ENCODE measurements at regions not wholly inside any gene's neighbourhood (a gene's known extent, or its start where the extent isn't known, plus 50 kb on each side); places are given as distances from the start of the nearest gene placed in this dataset.

DNA sequence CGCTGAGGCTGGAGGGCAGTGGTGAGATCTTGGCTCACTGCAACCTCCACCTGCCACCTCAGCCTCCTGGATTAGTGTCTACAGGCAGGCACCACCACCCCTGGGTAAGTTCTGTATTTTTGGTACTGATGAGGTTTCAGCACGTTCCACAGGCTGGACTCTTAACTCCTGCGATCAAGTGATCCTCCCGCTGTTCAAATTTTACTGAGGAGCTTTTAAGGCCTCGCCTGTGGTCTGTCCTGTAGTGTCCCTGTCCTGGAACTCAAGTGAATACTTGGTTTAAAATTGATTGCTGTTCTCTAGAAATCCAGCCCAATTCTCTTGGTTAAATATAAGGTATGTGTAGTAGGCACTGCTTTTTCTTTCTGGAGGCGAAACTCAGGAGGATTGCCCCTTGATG lies 65.2 kb downstream of the DPRX start:
- H3K36me3 ChIP-seq, result no peaks in the 10 kb centered on the region
- no peak for TF ChIP-seq POLR2A (IDR thresholded peaks at IDR 0.05)
- TF ChIP-seq, protein P1, sequence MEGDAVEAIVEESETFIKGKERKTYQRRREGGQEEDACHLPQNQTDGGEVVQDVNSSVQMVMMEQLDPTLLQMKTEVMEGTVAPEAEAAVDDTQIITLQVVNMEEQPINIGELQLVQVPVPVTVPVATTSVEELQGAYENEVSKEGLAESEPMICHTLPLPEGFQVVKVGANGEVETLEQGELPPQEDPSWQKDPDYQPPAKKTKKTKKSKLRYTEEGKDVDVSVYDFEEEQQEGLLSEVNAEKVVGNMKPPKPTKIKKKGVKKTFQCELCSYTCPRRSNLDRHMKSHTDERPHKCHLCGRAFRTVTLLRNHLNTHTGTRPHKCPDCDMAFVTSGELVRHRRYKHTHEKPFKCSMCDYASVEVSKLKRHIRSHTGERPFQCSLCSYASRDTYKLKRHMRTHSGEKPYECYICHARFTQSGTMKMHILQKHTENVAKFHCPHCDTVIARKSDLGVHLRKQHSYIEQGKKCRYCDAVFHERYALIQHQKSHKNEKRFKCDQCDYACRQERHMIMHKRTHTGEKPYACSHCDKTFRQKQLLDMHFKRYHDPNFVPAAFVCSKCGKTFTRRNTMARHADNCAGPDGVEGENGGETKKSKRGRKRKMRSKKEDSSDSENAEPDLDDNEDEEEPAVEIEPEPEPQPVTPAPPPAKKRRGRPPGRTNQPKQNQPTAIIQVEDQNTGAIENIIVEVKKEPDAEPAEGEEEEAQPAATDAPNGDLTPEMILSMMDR (IDR thresholded peaks at IDR 0.05 in 8 of 11, conservative IDR thresholded peaks at IDR 0.05 in 3 of 11), result no peak
- TF ChIP-seq POLR2AphosphoS5 (IDR thresholded peaks at IDR 0.05), result no peak
- 75 to 89% (median 84%) methylated on average over 6 of the region's 6 CpGs for WGBS, 5 donors
- peaks cover 0 to 64% (median 50%) of the 10 kb centered on the region in 8 donors for H3K9me3 ChIP-seq
- no peaks in the 10 kb centered on the region for H3K27me3 ChIP-seq (replicated peaks in 1 of 7)
- no peak overlapping the region for H3K4me3 ChIP-seq
- intact Hi-C loops (cut with DNase I; ENCODE audit: low total_unique reads), result no loop called here
- H3K4me1 ChIP-seq, result no peaks in the 10 kb centered on the region
- DNase-seq, result no peak
- H3K27ac ChIP-seq, result no peak overlapping the region

DNA sequence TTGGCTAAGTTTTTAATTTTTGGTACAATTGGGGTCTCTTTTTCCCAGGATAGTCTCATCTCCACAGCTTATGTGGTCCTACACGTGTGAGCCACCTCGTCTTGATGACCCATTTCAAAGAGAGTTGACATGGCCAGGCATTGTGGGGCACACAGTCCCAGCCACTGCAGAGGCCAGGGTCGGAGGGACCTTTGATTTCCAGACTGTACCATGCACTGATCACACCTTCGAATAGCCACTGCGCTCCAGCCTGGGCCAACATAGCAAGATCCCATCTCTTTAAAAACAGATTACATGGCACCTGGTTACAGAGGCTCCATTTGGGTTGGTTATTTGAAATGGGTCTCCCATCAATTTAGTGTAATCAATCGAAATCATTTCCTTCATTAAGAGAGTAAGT lies 71.6 kb downstream of the DPRX start:
- TF ChIP-seq POLR2AphosphoS5 (IDR thresholded peaks at IDR 0.05) (no peak), POLR2A (IDR thresholded peaks at IDR 0.05) (no peak)
- TF ChIP-seq, protein P1 (IDR thresholded peaks at IDR 0.05 in 8 of 11, conservative IDR thresholded peaks at IDR 0.05 in 3 of 11), result no peak
- no peak overlapping the region for H3K27ac ChIP-seq
- WGBS, 5 donors, result 79 to 90% (median 84%) methylated on average over 6 of the region's 6 CpGs
- no peaks in the 10 kb centered on the region for H3K4me1 ChIP-seq
- peaks cover 0 to 4% (median 0%) of the 10 kb centered on the region in 7 donors for H3K27me3 ChIP-seq (replicated peaks in 1 of 7)
- H3K4me3 ChIP-seq, result no peak overlapping the region
- H3K36me3 ChIP-seq, result no peaks in the 10 kb centered on the region
- intact Hi-C loops (cut with DNase I; ENCODE audit: low total_unique reads), result no loop called here
- no peak for DNase-seq
- peaks cover 0 to 5% (median 0%) of the 10 kb centered on the region in 8 donors for H3K9me3 ChIP-seq

DNA sequence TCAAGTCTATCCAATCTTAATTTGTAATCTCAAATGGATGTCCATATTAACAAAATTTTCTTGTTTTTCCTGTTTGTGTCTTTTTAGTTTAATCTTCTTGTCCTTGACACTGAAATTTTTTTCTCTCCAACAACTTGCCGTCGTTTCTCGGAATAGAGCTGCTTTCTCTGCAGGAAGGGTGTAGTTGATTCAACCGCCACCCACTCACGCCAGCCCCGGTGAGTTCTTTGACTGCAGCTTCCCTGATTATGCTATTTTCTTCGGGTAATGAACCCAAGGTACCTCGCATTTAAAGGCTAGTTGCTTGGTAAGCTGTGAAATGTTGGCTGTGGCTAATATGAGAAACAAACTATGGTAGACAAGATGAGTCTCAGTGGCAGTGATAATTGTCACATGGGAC lies 72.2 kb downstream of the DPRX start:
- H3K36me3 ChIP-seq, result no peaks in the 10 kb centered on the region
- no peak for DNase-seq
- no peaks in the 10 kb centered on the region for H3K4me1 ChIP-seq
- TF ChIP-seq, protein P1 (IDR thresholded peaks at IDR 0.05 in 8 of 11, conservative IDR thresholded peaks at IDR 0.05 in 3 of 11), result no peak
- TF ChIP-seq POLR2AphosphoS5 (IDR thresholded peaks at IDR 0.05) (no peak), POLR2A (IDR thresholded peaks at IDR 0.05) (no peak)
- intact Hi-C loops (cut with DNase I; ENCODE audit: low total_unique reads), result no loop called here
- peaks cover 0 to 5% (median 0%) of the 10 kb centered on the region in 8 donors for H3K9me3 ChIP-seq
- H3K4me3 ChIP-seq, result no peak overlapping the region
- WGBS, 5 donors, result 78 to 88% (median 84%) methylated on average over 8 of the region's 8 CpGs
- peaks cover 0 to 4% (median 0%) of the 10 kb centered on the region in 7 donors for H3K27me3 ChIP-seq (replicated peaks in 1 of 7)
- H3K27ac ChIP-seq, result no peak overlapping the region

DNA sequence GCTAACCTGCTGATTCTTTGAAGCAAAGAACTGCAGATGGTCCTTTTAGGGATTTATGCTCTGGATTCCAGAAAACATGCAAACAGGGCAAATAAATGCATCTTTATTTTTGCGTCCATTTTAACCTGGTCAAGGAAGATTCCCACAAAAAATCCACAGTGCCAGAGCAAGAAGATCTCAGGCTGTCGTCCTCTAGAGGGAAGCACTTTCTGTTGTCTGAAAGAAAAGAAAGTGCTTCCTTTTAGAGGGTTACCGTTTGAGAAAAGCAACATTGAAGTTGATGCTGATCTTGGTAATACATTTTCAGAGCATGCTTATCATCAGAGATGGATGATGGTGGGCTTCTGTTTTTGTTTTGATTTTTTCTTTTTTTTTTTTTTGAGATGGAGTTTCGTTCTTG lies 75.5 kb downstream of the DPRX start:
- no peak for DNase-seq
- Histone ChIP-seq H3K9me3 (peaks cover 0 to 15% (median 0%) of the 10 kb centered on the region in 8 donors), H3K27me3 (replicated peaks in 1 of 7) (peaks cover 0 to 4% (median 0%) of the 10 kb centered on the region in 7 donors), H3K27ac (no peak overlapping the region), H3K36me3 (no peaks in the 10 kb centered on the region), H3K4me1 (no peaks in the 10 kb centered on the region), H3K4me3 (no peak overlapping the region)
- intact Hi-C loops (cut with DNase I; ENCODE audit: low total_unique reads), result no loop called here
- 39 to 52% (median 41%) methylated on average over 4 of the region's 4 CpGs for WGBS, 5 donors
- TF ChIP-seq POLR2AphosphoS5 (IDR thresholded peaks at IDR 0.05), result no peak

DNA sequence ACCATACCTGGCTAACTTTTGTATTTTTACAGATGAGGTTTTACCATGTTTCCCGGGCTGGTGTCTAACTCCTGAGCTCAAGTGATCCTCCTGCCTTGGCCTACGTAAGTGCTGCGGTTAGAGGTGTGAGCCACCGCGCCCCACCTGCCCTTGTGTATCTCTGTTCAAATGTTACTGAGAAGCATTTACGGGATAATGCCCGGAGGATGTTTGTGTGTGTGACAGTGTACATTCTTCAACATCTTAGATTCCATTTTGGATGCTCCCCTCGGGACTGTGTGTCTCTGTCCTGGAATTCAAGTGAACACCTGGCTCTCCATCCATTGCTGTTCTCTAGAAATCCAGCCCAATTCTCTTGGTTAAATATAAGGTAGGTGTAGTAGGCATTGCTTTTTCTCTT lies 93.7 kb downstream of the NLRP12 start:
- DNase-seq, result no peak
- no peak overlapping the region for H3K27ac ChIP-seq
- TF ChIP-seq, protein P1 (IDR thresholded peaks at IDR 0.05 in 8 of 11, conservative IDR thresholded peaks at IDR 0.05 in 3 of 11), result no peak
- TF ChIP-seq POLR2AphosphoS5 (IDR thresholded peaks at IDR 0.05) (no peak), POLR2A (IDR thresholded peaks at IDR 0.05) (no peak)
- intact Hi-C loops (cut with DNase I; ENCODE audit: low total_unique reads), result no loop called here
- peaks cover 0 to 15% (median 0%) of the 10 kb centered on the region in 8 donors for H3K9me3 ChIP-seq
- peaks cover 0 to 8% (median 0%) of the 10 kb centered on the region in 7 donors for H3K27me3 ChIP-seq (replicated peaks in 1 of 7)
- H3K4me3 ChIP-seq, result no peak overlapping the region
- WGBS, 5 donors, result 89 to 94% (median 91%) methylated on average over 8 of the region's 8 CpGs
- H3K36me3 ChIP-seq, result no peaks in the 10 kb centered on the region
- H3K4me1 ChIP-seq, result no peaks in the 10 kb centered on the region

All from spleen (tissue), 11 donors.